Fibroblast of the aortic adventitia (primary cell): ENCODE measurements at regions not wholly inside any gene's neighbourhood (a gene's known extent, or its start where the extent isn't known, plus 50 kb on each side); places are given as distances from the start of the nearest gene placed in this dataset.

ENCODE experiments used
- DNase-seq: peaks from one replicate; pipeline ENCODE4 v3.0.0-alpha.2; 2010; ENCODE audit warnings: low read depth
- H3K4me3 ChIP-seq: 2 replicates; pipeline ENCODE4 v1.5.1; 2011; ENCODE audit warnings: low read depth, mild to moderate bottlenecking, control low read depth, low read length, moderate library complexity
- TF ChIP-seq, protein P1 (sequence below): IDR thresholded peaks from 2 replicates; pipeline ENCODE4 v1.5.1; 2011; ENCODE audit warnings: mild to moderate bottlenecking, low read length, control low read depth, inconsistent platforms; ENCODE audit not compliant: insufficient read depth

DNA sequence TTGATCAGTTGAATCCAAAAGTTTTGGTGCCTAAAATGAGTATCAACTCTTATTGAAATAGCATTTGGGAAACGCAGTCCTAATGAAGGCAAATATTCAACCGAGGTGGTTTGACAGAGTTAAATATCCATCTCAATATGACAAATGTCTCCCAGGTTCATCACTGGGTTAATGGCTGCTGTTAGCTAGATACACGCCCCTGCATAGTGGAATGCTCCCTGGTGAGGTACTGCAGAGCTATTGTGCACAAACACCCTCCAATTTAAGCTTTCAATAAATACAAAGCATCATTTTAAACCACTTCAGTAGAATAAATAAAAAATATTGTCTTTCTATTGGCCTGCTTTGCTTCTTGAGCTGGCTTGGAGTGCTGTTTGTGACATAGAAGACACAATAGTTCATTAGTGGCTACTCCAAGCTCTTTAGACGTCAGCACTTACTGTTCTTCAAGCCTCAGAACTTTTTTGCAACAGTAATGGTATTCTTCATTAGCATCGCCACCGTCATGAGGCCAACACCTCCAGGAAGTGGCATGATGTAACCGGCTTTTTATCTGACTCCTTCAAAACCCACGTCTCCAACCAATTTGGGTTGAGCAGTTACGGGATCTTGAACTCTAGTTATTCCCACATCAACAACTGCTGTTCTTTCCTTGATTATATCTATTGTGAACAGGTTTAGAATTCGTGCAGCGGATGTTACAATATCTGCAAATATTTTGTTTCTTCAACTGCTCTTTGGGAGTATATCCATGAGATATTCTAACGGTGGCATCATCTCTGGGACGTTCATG lies 1159.6 kb upstream of the EPHA6 start:
- TF ChIP-seq, protein P1, sequence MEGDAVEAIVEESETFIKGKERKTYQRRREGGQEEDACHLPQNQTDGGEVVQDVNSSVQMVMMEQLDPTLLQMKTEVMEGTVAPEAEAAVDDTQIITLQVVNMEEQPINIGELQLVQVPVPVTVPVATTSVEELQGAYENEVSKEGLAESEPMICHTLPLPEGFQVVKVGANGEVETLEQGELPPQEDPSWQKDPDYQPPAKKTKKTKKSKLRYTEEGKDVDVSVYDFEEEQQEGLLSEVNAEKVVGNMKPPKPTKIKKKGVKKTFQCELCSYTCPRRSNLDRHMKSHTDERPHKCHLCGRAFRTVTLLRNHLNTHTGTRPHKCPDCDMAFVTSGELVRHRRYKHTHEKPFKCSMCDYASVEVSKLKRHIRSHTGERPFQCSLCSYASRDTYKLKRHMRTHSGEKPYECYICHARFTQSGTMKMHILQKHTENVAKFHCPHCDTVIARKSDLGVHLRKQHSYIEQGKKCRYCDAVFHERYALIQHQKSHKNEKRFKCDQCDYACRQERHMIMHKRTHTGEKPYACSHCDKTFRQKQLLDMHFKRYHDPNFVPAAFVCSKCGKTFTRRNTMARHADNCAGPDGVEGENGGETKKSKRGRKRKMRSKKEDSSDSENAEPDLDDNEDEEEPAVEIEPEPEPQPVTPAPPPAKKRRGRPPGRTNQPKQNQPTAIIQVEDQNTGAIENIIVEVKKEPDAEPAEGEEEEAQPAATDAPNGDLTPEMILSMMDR, result no peak
- no peak for DNase-seq
- H3K4me3 ChIP-seq, result no peak overlapping the region

DNA sequence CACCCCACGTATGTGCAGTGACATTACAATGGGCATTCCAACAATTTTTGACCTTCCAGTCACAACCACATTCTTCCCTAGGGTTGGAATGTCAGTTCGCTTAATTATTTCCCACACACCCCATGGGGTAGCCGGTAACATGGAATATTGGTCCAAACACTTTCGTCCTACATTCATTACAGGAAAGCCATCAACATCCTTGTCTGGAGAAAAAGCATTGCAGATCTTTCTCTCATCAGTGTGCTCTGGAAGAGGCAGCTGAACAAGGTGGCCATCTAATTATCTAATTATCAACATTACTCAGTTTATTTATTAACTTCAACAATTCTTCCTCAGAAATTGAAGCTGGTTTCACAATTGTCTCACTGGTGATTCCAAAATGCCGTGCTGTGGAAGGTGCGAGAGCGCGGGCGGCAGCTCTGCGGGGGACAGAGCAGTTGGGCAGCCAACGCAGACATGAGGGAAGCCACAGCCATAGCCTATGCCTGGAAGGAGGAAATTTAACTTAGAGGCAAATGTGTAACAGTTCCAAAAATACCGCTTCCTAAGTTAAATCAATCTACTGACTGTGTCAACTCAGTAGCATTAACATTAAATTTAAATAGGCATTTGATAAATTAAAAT lies 1158.9 kb upstream of the EPHA6 start:
- no peak overlapping the region for H3K4me3 ChIP-seq
- no peak for DNase-seq
- TF ChIP-seq, protein P1, result no peak

DNA sequence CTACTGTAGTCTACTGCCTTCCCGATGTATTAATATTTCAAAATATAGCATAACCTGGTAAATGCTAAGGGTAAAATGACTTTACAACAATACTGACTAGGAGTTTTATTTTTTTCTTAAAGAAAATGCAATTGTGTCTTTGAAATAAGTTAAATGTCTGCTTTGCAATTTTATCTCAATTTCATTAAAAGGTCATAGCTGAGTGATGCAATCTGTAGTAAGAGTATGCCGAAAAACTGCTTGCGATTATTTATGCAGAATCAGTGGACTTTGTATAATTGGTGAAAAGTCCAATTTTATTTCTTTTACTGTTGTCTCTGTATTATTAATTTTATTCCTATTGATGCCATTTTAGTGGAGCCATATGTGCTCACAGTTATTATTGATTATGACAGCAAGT lies 1143.6 kb upstream of the EPHA6 start:
- DNase-seq, result no peak

DNA sequence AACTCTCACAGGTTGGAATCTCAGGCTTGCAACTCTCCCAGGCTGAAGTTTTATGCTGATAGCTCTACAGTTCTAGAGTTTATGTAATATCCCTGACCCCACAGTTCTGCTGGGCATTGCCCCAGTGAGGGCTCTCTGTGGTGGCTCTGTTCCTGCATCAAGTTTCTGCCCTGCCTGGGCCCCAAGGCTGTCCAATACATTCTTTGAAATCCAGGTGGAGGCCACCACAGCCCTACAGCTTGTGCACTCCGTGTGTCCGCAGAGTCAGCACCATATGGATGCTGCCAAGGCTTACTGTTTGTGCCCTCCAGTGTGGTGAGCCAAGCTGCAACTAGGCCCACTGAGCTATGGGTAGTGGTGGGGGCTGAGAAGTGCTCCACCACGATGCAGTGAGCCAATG lies 1141.2 kb upstream of the EPHA6 start:
- DNase-seq, result no peak
- TF ChIP-seq, protein P1, result no peak
- H3K4me3 ChIP-seq, result no peak overlapping the region

More for the DNA sequence above, 1143.6 kb upstream of the EPHA6 start:
- no peak overlapping the region for H3K4me3 ChIP-seq
- TF ChIP-seq, protein P1, result no peak

DNA sequence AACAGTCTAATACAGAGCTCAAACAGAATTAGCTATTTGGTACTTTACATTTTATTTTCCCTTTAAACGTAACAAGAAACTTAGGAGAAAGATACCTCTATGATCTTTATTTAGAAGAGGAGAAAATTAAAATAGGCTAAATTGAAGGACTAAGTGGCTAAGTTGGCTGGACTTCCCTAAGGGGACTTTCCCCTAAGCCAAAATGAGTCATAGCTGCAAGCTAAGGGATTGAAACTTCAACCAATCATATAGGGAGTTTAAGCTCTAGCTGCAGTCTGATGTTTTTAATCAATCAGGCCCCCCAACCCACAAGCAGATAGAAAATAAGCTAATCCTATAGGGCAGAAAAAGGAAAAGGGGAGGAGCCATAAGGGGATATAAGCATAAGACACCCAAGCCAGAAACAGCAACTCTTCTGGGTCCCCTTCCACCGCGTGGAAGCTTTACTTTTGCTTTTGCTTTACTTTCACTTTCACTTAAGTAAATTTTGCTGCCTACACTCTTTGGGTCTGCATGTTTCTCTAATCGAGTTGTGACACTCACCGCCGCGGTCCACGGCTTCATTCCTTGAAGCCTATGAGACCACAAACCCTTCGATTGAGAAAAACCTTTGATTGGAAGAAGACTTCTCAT lies 1108.5 kb upstream of the EPHA6 start:
- TF ChIP-seq, protein P1, result no peak
- DNase-seq, result no peak
- H3K4me3 ChIP-seq, result no peak overlapping the region

DNA sequence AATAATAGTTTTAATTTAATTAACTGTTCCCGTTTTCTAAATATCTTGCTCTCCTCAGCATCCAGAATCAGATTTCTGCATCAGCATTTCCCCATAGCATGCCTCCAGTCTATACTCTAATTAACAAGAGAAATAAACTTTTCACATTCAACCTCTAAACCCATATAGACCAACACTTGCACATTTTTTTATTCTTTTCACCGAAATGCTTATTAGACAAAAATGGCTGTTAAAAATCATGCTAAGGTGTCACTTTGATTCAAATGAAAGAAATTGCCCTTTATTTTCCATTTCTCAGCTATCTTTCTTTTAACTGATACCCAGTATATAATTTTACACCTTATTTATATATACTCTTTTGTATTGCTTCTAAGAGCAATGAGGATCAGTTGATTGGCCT lies 1107.1 kb upstream of the EPHA6 start:
- no peak for DNase-seq
- TF ChIP-seq, protein P1, result no peak
- H3K4me3 ChIP-seq, result no peak overlapping the region
